Endothelial cell of umbilical vein (primary cell): ENCODE measurements at regions not wholly inside any gene's neighbourhood (a gene's known extent, or its start where the extent isn't known, plus 50 kb on each side); places are given as distances from the start of the nearest gene placed in this dataset.

Source experiments
- BruUV-seq: library from RNA; stranded (reverse); fragments of 400-500 nt; replicated peaks from 2 replicates; lab custom pipeline; 2021; lab: Mats Ljungman, UMichigan
- CTCF ChIA-PET: fragments of 300-600, 350-600 bp; sonication (Branson Sonifier 250); formaldehyde crosslinking; loops from one replicate; lab custom pipeline; 2021; ENCODE audit warnings: antibody characterized with exemption, inconsistent platforms; lab: Charles Lee
- POLR2A ChIA-PET: fragments of 300-600, 350-600 bp; sonication (Branson Sonifier 250); formaldehyde crosslinking; loops from one replicate; lab custom pipeline; 2021; ENCODE audit warnings: antibody characterized with exemption, inconsistent platforms; lab: Charles Lee
- DNase-seq: peaks from one replicate; pipeline ENCODE4 v3.0.0-alpha.2; 2011; ENCODE audit warnings: low read depth, low spot score
- FAIRE-seq: peaks from 2 replicates; lab custom pipeline; 2011; peaks lifted over from hg19 to GRCh38; lab: Jason Lieb, UNC
- H2AFZ ChIP-seq: 2 replicates; pipeline ENCODE4 v1.6.0; 2012; ENCODE audit warnings: low read depth, low read length, control low read depth, inconsistent platforms
- H3K27ac ChIP-seq: 2 replicates; pipeline ENCODE4 v1.5.1; 2011; ENCODE audit warnings: low read depth, mild to moderate bottlenecking, control low read depth, low read length, moderate library complexity; ENCODE audit not compliant: insufficient read depth
- H3K27me3 ChIP-seq, 2 experiments: 2 replicates each; pipeline versions ENCODE4 v1.6.0 to v1.6.1; 2011; ENCODE audit warnings: low read length in 2 of 2, mixed read lengths in 1 of 2; ENCODE audit not compliant: control insufficient read depth in 2 of 2, insufficient read depth in 2 of 2
- H3K36me3 ChIP-seq, 2 experiments: 2 replicates in 1 of 2; 3 replicates in 1 of 2; pipeline ENCODE4 v1.5.1; 2011; ENCODE audit warnings: low read length in 2 of 2, mild to moderate bottlenecking in 1 of 2, moderate library complexity in 1 of 2; ENCODE audit not compliant: control insufficient read depth in 2 of 2, insufficient read depth in 2 of 2; ENCODE audit errors: extremely low read depth in 1 of 2
- H3K4me1 ChIP-seq: 3 replicates; pipeline ENCODE4 v1.5.1; 2011; ENCODE audit warnings: mild to moderate bottlenecking, low read length; ENCODE audit not compliant: control insufficient read depth, insufficient read depth; ENCODE audit errors: extremely low read depth
- H3K4me2 ChIP-seq: 2 replicates; pipeline ENCODE4 v1.6.1; 2011; ENCODE audit warnings: low read length, control low read depth, mixed read lengths; ENCODE audit not compliant: insufficient read depth
- H3K4me3 ChIP-seq, 3 experiments: fragments of 200-600 bp in 1 of 3; sonication (generic), shearing (Covaris generic) in 1 of 3; replicated peaks in 1 of 3; 2 replicates each; pipeline ENCODE4 v1.5.1; 2011 to 2016; ENCODE audit warnings: control low read depth in 3 of 3, low read length in 3 of 3, mild to moderate bottlenecking in 2 of 3, inconsistent platforms in 1 of 3, low read depth in 1 of 3, moderate library complexity in 1 of 3; ENCODE audit not compliant: insufficient read depth in 1 of 3
- H3K79me2 ChIP-seq: 2 replicates; pipeline ENCODE4 v1.6.0; 2012; ENCODE audit warnings: low read length, inconsistent platforms; ENCODE audit not compliant: control insufficient read depth, insufficient read depth
- H3K9ac ChIP-seq: replicated peaks from 2 replicates; pipeline ENCODE3; 2011; ENCODE audit warnings: low read length, control low read depth; ENCODE audit not compliant: insufficient read depth; ENCODE audit errors: extremely low read depth
- H3K9me1 ChIP-seq: replicated peaks from 3 replicates; pipeline ENCODE4 v1.6.0; 2011; ENCODE audit warnings: mild to moderate bottlenecking, low read length; ENCODE audit not compliant: control insufficient read depth, insufficient read depth; ENCODE audit errors: extremely low read depth
- H3K9me3 ChIP-seq: replicated peaks from 2 replicates; pipeline ENCODE4 v1.5.1; 2012; ENCODE audit warnings: low read length, inconsistent platforms; ENCODE audit not compliant: control insufficient read depth, insufficient read depth
- H4K20me1 ChIP-seq: replicated peaks from 2 replicates; pipeline ENCODE3; 2011; ENCODE audit warnings: mild to moderate bottlenecking, low read length; ENCODE audit not compliant: control insufficient read depth, insufficient read depth; ENCODE audit errors: extremely low read depth
- EZH2 ChIP-seq: IDR thresholded peaks from 2 replicates; pipeline ENCODE4 v1.6.1; 2012; ENCODE audit warnings: borderline replicate concordance, low read depth, mild to moderate bottlenecking, moderate library complexity, low read length, inconsistent platforms; ENCODE audit not compliant: severe bottlenecking
- FOS ChIP-seq: IDR thresholded peaks from 2 replicates; pipeline ENCODE4 v1.6.1; 2011; ENCODE audit warnings: mild to moderate bottlenecking, low read length, moderate library complexity, borderline replicate concordance; ENCODE audit not compliant: insufficient read depth
- GATA2 ChIP-seq: IDR thresholded peaks from 2 replicates; pipeline ENCODE4 v1.7.0; 2011; ENCODE audit warnings: low read depth, mild to moderate bottlenecking, moderate library complexity, mixed read lengths, low read length; ENCODE audit not compliant: insufficient read length, insufficient read depth
- JUN ChIP-seq: IDR thresholded peaks from 2 replicates; pipeline ENCODE4 v1.6.1; 2011; ENCODE audit warnings: borderline replicate concordance, low read depth; ENCODE audit not compliant: insufficient read length, insufficient read depth
- MYC ChIP-seq: IDR thresholded peaks from one replicate; pipeline ENCODE4 v1.6.1; 2011; ENCODE audit warnings: mild to moderate bottlenecking, low read depth, low read length
- POLR2A ChIP-seq: IDR thresholded peaks from 2 replicates; pipeline ENCODE4 v1.6.1; 2012; ENCODE audit warnings: low read depth, mild to moderate bottlenecking, control low read depth, low read length
- POLR2AphosphoS5 ChIP-seq: IDR thresholded peaks from 2 replicates; pipeline ENCODE4 v1.6.1; 2012; ENCODE audit warnings: low read depth, mild to moderate bottlenecking, control low read depth, low read length, moderate library complexity; ENCODE audit not compliant: insufficient read depth
- dilution Hi-C: fragments of 300-500 bp; cut with MboI; formaldehyde crosslinking; loops from one replicate; pipeline ENCODE4 v1.15.0; 2019; ENCODE audit warnings: low sequenced_read_pairs; ENCODE audit not compliant: extremely low pct_ligation_motif_present
- intact Hi-C: fragments of 100-400 bp; cut with micrococcal nuclease; formaldehyde crosslinking; loops from one replicate; pipeline ENCODE4 v1.10.0; 2022
- TF ChIP-seq, protein P1 (sequence below), 2 donors: IDR thresholded peaks; 1 replicate in 1 of 2; 2 replicates in 1 of 2; pipeline ENCODE4 v1.5.1; 2011; ENCODE audit warnings: low read length in 2 of 2, mild to moderate bottlenecking in 2 of 2, moderate library complexity in 2 of 2, control low read depth in 1 of 2, inconsistent platforms in 1 of 2, low read depth in 1 of 2; ENCODE audit not compliant: insufficient read depth in 1 of 2; ENCODE audit errors: extremely low read depth in 1 of 2
- TF ChIP-seq, protein P2 (sequence below): IDR thresholded peaks from 2 replicates; pipeline ENCODE4 v1.6.1; 2011; ENCODE audit not compliant: insufficient read depth, insufficient read length

DNA sequence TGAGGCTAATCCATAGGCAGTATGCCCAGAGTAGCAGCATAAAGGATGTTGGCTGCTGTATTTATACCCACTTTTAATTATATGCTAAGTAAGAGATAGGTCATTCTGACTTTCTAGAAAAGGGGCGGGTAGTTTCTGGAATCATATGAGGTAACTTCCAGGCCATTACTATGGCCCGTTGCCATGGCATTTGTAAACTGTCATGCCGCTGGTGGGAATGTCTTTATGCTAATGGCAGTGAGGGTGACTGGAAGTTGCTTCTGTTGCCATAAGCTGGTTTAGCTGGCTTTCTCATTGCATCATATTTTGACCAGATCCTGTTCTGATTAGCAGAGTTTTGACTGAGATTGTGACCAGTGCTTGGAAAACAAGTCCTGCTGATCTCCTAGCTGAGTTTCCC, 929.6 kb upstream of the CDH8 start:
- Histone ChIP-seq H3K9ac (no peak overlapping the region), H3K36me3 (no peaks in the 10 kb centered on the region), H3K4me2 (no peak overlapping the region), H3K27ac (no peak overlapping the region), H3K9me1 (no peaks in the 10 kb centered on the region), H3K79me2 (no peaks in the 10 kb centered on the region), H2AFZ (no peak overlapping the region), H3K9me3 (no peaks in the 10 kb centered on the region), H3K27me3 (no peaks in the 10 kb centered on the region), H4K20me1 (no peaks in the 10 kb centered on the region), H3K4me3 (no peak overlapping the region), H3K4me1 (no peaks in the 10 kb centered on the region)
- TF ChIP-seq, protein P1, sequence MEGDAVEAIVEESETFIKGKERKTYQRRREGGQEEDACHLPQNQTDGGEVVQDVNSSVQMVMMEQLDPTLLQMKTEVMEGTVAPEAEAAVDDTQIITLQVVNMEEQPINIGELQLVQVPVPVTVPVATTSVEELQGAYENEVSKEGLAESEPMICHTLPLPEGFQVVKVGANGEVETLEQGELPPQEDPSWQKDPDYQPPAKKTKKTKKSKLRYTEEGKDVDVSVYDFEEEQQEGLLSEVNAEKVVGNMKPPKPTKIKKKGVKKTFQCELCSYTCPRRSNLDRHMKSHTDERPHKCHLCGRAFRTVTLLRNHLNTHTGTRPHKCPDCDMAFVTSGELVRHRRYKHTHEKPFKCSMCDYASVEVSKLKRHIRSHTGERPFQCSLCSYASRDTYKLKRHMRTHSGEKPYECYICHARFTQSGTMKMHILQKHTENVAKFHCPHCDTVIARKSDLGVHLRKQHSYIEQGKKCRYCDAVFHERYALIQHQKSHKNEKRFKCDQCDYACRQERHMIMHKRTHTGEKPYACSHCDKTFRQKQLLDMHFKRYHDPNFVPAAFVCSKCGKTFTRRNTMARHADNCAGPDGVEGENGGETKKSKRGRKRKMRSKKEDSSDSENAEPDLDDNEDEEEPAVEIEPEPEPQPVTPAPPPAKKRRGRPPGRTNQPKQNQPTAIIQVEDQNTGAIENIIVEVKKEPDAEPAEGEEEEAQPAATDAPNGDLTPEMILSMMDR (IDR thresholded peaks at IDR 0.05; ENCODE audit: extremely low read depth in 1 of 2, insufficient read depth in 1 of 2, low read depth in 1 of 2, low read length in 2 of 2), result no peak
- TF ChIP-seq EZH2, result no peak
- no peak for TF ChIP-seq POLR2AphosphoS5
- no peak for TF ChIP-seq POLR2A
- TF ChIP-seq GATA2, result no peak
- no peak for TF ChIP-seq JUN
- TF ChIP-seq, protein P2, sequence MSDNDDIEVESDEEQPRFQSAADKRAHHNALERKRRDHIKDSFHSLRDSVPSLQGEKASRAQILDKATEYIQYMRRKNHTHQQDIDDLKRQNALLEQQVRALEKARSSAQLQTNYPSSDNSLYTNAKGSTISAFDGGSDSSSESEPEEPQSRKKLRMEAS, result no peak
- TF ChIP-seq FOS, result no peak
- TF ChIP-seq MYC, result no peak
- FAIRE-seq (no peak), DNase-seq (no peak)
- BruUV-seq, result no TSS peak
- ChIA-PET CTCF (no interaction called here), POLR2A (no interaction called here)
- intact Hi-C loops (no loop called here), dilution Hi-C loops (no loop called here)
